ENCODE measurements at regions not wholly inside any gene's neighbourhood (a gene's known extent, or its start where the extent isn't known, plus 50 kb on each side); places are given as distances from the start of the nearest gene placed in this dataset.

DNA sequence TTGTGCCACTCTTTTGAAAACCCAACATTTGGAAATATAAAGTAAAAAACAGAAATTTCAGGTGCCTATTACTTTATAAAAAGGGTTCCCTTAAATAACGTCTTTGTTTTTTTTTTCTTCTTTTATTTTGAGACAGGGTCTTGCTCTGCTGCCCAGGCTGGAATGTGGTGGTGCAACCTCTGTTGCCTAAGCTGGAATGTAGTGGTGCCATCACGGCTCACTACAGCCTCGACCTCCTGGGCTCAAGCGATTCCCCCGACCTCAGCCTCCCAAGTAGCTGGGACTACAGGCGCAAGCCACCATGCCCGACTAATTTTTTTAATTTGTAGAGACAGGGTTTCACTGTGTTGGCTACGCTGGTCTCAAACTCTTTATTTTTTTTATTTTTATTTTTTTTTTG, 110.2 kb upstream of the HNRNPU start:
- H3K4me1 ChIP-seq = no peaks in the 10 kb centered on the region
- H3K36me3 ChIP-seq = no peaks in the 10 kb centered on the region
- TF ChIP-seq CTCF (IDR thresholded peaks at IDR 0.05) (no peak), POLR2A (IDR thresholded peaks at IDR 0.05) (no peak)
- H3K27ac ChIP-seq = no peak overlapping the region
- H3K4me3 ChIP-seq = no peak overlapping the region
- no peaks in the 10 kb centered on the region for H3K9me3 ChIP-seq
- H3K27me3 ChIP-seq = no peaks in the 10 kb centered on the region
- no peak for DNase-seq

GRCh38 chr1:244974106-244974505, 109.8 kb upstream of the HNRNPU start:
- Histone ChIP-seq H3K4me3 (no peak overlapping the region), H3K4me1 (no peaks in the 10 kb centered on the region), H3K27ac (no peak overlapping the region), H3K36me3 (no peaks in the 10 kb centered on the region), H3K27me3 (no peaks in the 10 kb centered on the region), H3K9me3 (no peaks in the 10 kb centered on the region)
- DNase-seq = no peak
- TF ChIP-seq CTCF (IDR thresholded peaks at IDR 0.05) = no peak
- TF ChIP-seq POLR2A (IDR thresholded peaks at IDR 0.05) = no peak

DNA sequence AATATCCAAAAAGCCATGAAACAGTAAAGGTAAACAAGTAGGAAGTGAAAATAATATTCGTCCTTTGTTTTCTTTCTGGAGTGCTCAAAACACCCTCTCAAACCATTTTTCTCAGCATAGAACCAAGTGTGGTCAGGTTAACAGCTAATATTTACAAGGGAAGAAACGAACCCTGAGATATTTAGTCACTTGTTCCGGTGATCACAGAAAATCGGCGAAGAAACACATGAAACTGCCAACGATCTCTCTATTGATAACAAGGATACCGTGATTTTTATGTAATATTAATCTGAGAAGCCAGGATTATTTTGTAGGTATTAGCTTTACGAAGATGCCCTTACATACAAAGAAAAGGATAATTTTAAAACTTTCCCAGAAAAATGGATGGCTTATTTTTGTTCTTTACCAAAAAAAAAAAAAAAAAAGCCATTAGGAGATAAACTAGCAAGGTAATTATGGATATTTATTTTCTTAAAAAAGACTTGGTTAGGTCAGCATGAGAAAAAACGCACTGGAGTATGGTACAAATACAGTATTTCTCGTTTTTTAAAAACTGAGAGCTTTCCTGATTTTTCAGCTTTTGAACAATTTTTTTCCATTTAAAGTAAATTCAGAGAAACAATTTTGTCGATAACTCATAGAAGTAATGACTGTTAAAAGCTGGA, 107.3 kb upstream of the HNRNPU start:
- DNase-seq = no peak
- Histone ChIP-seq H3K9me3 (no peaks in the 10 kb centered on the region), H3K27me3 (no peaks in the 10 kb centered on the region), H3K4me3 (peak overlapping the region; percentile 64 to 86 (median 73)), H3K27ac (peak overlapping the region; percentile 97 to 99 (median 98)), H3K36me3 (no peaks in the 10 kb centered on the region), H3K4me1 (peaks cover 0 to 7% (median 0%) of the 10 kb centered on the region in 4 donors)
- TF ChIP-seq CTCF (IDR thresholded peaks at IDR 0.05) (no peak), POLR2A (IDR thresholded peaks at IDR 0.05) (no peak)

GRCh38 chr1:244970744-244971551, 106.6 kb upstream of the HNRNPU start:
- DNase-seq = peak; percentile 91 to 96 (median 95)
- TF ChIP-seq CTCF (IDR thresholded peaks at IDR 0.05) = peak; percentile 48 to 84 (median 71)
- peak; percentile 48 to 60 for TF ChIP-seq POLR2A (IDR thresholded peaks at IDR 0.05)
- H3K27me3 ChIP-seq = no peaks in the 10 kb centered on the region
- no peaks in the 10 kb centered on the region for H3K36me3 ChIP-seq
- H3K4me3 ChIP-seq = peak overlapping the region; percentile 64 to 86 (median 73)
- peaks cover 0 to 7% (median 0%) of the 10 kb centered on the region in 4 donors for H3K4me1 ChIP-seq
- no peaks in the 10 kb centered on the region for H3K9me3 ChIP-seq
- H3K27ac ChIP-seq = peak overlapping the region; percentile 97 to 99 (median 98)

- TF ChIP-seq POLR2A (IDR thresholded peaks at IDR 0.05) (peak in 1 of 2 donors; percentile 71), CTCF (IDR thresholded peaks at IDR 0.05) (no peak)
- Histone ChIP-seq H3K36me3 (no peaks in the 10 kb centered on the region), H3K4me3 (peak overlapping the region; percentile 64 to 86 (median 73)), H3K27me3 (no peaks in the 10 kb centered on the region), H3K27ac (peak overlapping the region; percentile 97 to 99 (median 98)), H3K4me1 (peaks cover 0 to 10% (median 0%) of the 10 kb centered on the region in 4 donors), H3K9me3 (no peaks in the 10 kb centered on the region)
- peak in 1 of 3 donors; percentile 70 for DNase-seq
These were observed 105.9 kb upstream of the HNRNPU start for GRCh38 chr1:244970236-244970743.

Measured in Peyer's patch (tissue), 4 donors.